Fibroblast of pulmonary artery (primary cell): ENCODE measurements at regions not wholly inside any gene's neighbourhood (a gene's known extent, or its start where the extent isn't known, plus 50 kb on each side); places are given as distances from the start of the nearest gene placed in this dataset.

Experiments
- DNase-seq: peaks from one replicate; pipeline ENCODE4 v3.0.0-alpha.2; 2010; ENCODE audit warnings: low read depth
- H3K4me3 ChIP-seq: replicated peaks from 2 replicates; pipeline ENCODE4 v1.5.1; 2011; ENCODE audit warnings: low read depth, mild to moderate bottlenecking, control low read depth, low read length, moderate library complexity
- TF ChIP-seq, protein P1 (sequence below): IDR thresholded peaks from 2 replicates; pipeline ENCODE4 v1.5.1; 2011; ENCODE audit warnings: mild to moderate bottlenecking, control low read depth, low read length, inconsistent platforms; ENCODE audit errors: missing control alignments

DNA sequence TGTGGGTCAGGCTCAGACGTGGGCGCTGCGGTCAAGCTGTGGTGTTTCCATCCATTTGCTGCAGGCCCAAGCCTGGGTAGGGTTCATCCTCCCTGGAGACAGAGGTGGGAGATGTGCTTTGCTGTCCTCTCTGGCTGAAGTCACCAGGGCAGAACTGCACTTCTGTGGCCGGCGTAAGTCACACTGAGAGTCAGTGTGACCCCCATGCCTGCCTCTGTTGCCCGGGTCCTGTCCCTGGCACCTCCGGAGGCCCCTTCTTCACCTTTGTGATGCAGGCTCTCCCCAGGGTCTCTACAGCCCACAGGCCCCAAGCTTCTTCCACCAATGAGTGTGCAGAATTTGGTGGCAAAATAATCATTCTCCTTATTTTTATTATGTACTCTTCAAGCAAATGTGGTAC is 53.8 kb upstream of the DACT2 start:
- TF ChIP-seq, protein P1, sequence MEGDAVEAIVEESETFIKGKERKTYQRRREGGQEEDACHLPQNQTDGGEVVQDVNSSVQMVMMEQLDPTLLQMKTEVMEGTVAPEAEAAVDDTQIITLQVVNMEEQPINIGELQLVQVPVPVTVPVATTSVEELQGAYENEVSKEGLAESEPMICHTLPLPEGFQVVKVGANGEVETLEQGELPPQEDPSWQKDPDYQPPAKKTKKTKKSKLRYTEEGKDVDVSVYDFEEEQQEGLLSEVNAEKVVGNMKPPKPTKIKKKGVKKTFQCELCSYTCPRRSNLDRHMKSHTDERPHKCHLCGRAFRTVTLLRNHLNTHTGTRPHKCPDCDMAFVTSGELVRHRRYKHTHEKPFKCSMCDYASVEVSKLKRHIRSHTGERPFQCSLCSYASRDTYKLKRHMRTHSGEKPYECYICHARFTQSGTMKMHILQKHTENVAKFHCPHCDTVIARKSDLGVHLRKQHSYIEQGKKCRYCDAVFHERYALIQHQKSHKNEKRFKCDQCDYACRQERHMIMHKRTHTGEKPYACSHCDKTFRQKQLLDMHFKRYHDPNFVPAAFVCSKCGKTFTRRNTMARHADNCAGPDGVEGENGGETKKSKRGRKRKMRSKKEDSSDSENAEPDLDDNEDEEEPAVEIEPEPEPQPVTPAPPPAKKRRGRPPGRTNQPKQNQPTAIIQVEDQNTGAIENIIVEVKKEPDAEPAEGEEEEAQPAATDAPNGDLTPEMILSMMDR: no peak
- H3K4me3 ChIP-seq: no peak overlapping the region
- DNase-seq: no peak

DNA sequence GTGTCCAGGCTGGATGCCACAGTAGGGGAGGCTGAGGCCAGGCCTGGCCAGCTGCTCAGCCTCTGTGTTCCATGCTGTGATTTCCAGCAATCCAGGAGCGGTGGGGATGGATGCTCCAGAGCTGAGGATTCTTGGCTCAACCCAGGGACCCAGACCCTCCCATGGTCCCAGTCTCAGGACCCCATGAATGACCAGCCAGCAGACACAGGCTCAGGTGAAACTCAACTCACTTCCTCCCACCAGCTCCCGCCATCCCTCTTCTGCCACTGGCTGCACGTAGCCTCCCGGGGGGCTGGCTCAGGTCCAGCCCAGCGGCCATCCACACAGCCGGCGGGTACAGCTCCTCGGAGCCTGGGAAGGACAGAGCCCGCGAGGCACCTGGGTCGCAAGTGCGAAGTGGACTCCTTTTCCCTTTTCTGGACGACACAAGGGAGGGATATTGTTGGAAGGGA is 54.5 kb upstream of the DACT2 start:
- TF ChIP-seq, protein P1: no peak
- DNase-seq: no peak
- H3K4me3 ChIP-seq: no peak overlapping the region

GRCh38 chr6:168374541-168375071 is 55.0 kb upstream of the DACT2 start:
- no peak for DNase-seq
- TF ChIP-seq, protein P1: no peak
- H3K4me3 ChIP-seq: no peak overlapping the region

GRCh38 chr6:168376120-168376519 is 56.5 kb upstream of the DACT2 start:
- no peak for DNase-seq
- TF ChIP-seq, protein P1: no peak
- no peak overlapping the region for H3K4me3 ChIP-seq

GRCh38 chr6:168376811-168377483 is 57.4 kb upstream of the DACT2 start:
- no peak for DNase-seq
- H3K4me3 ChIP-seq: no peak overlapping the region
- TF ChIP-seq, protein P1: no peak

GRCh38 chr6:168377484-168377855 is 57.9 kb upstream of the DACT2 start:
- H3K4me3 ChIP-seq: no peak overlapping the region
- TF ChIP-seq, protein P1: no peak
- peak; percentile 17 for DNase-seq
